ENCODE measurements at regions not wholly inside any gene's neighbourhood (a gene's known extent, or its start where the extent isn't known, plus 50 kb on each side); places are given as distances from the start of the nearest gene placed in this dataset.

- TF ChIP-seq CTCF (IDR thresholded peaks at IDR 0.05) = no peak
- TF ChIP-seq POLR2A (IDR thresholded peaks at IDR 0.05) = no peak
Measured at GRCh38 chr7:24191362-24191761, 92.6 kb upstream of the NPY start.
